ENCODE measurements at regions not wholly inside any gene's neighbourhood (a gene's known extent, or its start where the extent isn't known, plus 50 kb on each side); places are given as distances from the start of the nearest gene placed in this dataset.

GRCh38 chr20:12057778-12058177 is 140.1 kb downstream of the BTBD3 start:
- no peaks in the 10 kb centered on the region for H3K4me1 ChIP-seq (ENCODE audit: control insufficient read depth, insufficient read depth, low read length)
- H3K36me3 ChIP-seq (ENCODE audit: control insufficient read depth in 2 of 2, insufficient read depth in 1 of 2, low read length in 2 of 2): no peaks in the 10 kb centered on the region
- H3K9me3 ChIP-seq (ENCODE audit: control insufficient read depth, insufficient read depth, low read depth, low read length): no peaks in the 10 kb centered on the region
- no peak for TF ChIP-seq ZNF571 (tag by site-specific recombination; IDR thresholded peaks at IDR 0.05)
- TF ChIP-seq HOXD13 (CRISPR knock-in tag; IDR thresholded peaks at IDR 0.05; ENCODE audit: borderline replicate concordance): no peak
- TF ChIP-seq ZNF362 (tag by site-specific recombination; IDR thresholded peaks at IDR 0.05): no peak
- TF ChIP-seq PRDM1 (tag by site-specific recombination; IDR thresholded peaks at IDR 0.05): no peak
- no peak for TF ChIP-seq ZNF280D (tag by site-specific recombination; IDR thresholded peaks at IDR 0.05)
- no peak for TF ChIP-seq ZSCAN30 (tag by site-specific recombination; IDR thresholded peaks at IDR 0.05)
- TF ChIP-seq ZNF626 (tag by site-specific recombination; IDR thresholded peaks at IDR 0.05): no peak
- no peak for TF ChIP-seq ZNF274 (IDR thresholded peaks at IDR 0.05; ENCODE audit: low read length)
- no peak for TF ChIP-seq ZNF274 (tag by site-specific recombination; IDR thresholded peaks at IDR 0.05; ENCODE audit: borderline replicate concordance)
- TF ChIP-seq ZNF423 (tag by site-specific recombination; IDR thresholded peaks at IDR 0.05): no peak
- TF ChIP-seq ZNF146 (tag by site-specific recombination; IDR thresholded peaks at IDR 0.05): no peak
- TF ChIP-seq ZBTB44 (tag by site-specific recombination; IDR thresholded peaks at IDR 0.05): no peak
- no peak for TF ChIP-seq ZNF610 (tag by site-specific recombination; IDR thresholded peaks at IDR 0.05; ENCODE audit: borderline replicate concordance)
- TF ChIP-seq ZNF37A (tag by site-specific recombination; IDR thresholded peaks at IDR 0.05): no peak
- no peak for TF ChIP-seq ZNF366 (tag by site-specific recombination; conservative IDR thresholded peaks at IDR 0.05)
- TF ChIP-seq CTCF (tag by site-specific recombination; IDR thresholded peaks at IDR 0.05): no peak
- no peak for TF ChIP-seq ZNF416 (tag by site-specific recombination; IDR thresholded peaks at IDR 0.05)
- no peak for TF ChIP-seq ZNF555 (tag by site-specific recombination; conservative IDR thresholded peaks at IDR 0.05)
- no peak for TF ChIP-seq ZNF776 (tag by site-specific recombination; IDR thresholded peaks at IDR 0.05; ENCODE audit: borderline replicate concordance)
- TF ChIP-seq ZNF677 (tag by site-specific recombination; IDR thresholded peaks at IDR 0.05): no peak
- ChIA-PET CTCF (no interaction called here), POLR2A (no interaction called here)
- H3K4me3 ChIP-seq (ENCODE audit: low read depth, low read length): no peak overlapping the region
- H3K27ac ChIP-seq (ENCODE audit: extremely low read depth, low read depth, low read length): no peak overlapping the region

GRCh38 chr20:12058216-12058615 is 140.5 kb downstream of the BTBD3 start:
- Histone ChIP-seq H3K4me3 (ENCODE audit: low read depth, low read length) (no peak overlapping the region), H3K4me1 (ENCODE audit: control insufficient read depth, insufficient read depth, low read length) (no peaks in the 10 kb centered on the region), H3K9me3 (ENCODE audit: control insufficient read depth, insufficient read depth, low read depth, low read length) (no peaks in the 10 kb centered on the region), H3K27ac (ENCODE audit: extremely low read depth, low read depth, low read length) (no peak overlapping the region), H3K36me3 (ENCODE audit: control insufficient read depth in 2 of 2, insufficient read depth in 1 of 2, low read length in 2 of 2) (no peaks in the 10 kb centered on the region)
- CTCF ChIA-PET: no interaction called here
- POLR2A ChIA-PET: no interaction called here
- TF ChIP-seq TCF7L2 (IDR thresholded peaks at IDR 0.05; ENCODE audit: borderline replicate concordance, low read depth, low read length): no peak
- TF ChIP-seq KLF1 (tag by site-specific recombination; IDR thresholded peaks at IDR 0.05): no peak
- TF ChIP-seq ZNF544 (tag by site-specific recombination; IDR thresholded peaks at IDR 0.05): no peak
- TF ChIP-seq MYNN (tag by site-specific recombination; IDR thresholded peaks at IDR 0.05; ENCODE audit: borderline replicate concordance): no peak
- no peak for TF ChIP-seq ZNF830 (tag by site-specific recombination; IDR thresholded peaks at IDR 0.05; ENCODE audit: low read depth)
- TF ChIP-seq ZFP69B (tag by site-specific recombination; IDR thresholded peaks at IDR 0.05): no peak
- TF ChIP-seq ZNF211 (tag by site-specific recombination; IDR thresholded peaks at IDR 0.05; ENCODE audit: low read depth): no peak
- no peak for TF ChIP-seq ZNF473 (tag by site-specific recombination; IDR thresholded peaks at IDR 0.05)
- TF ChIP-seq ZNF155 (tag by site-specific recombination; IDR thresholded peaks at IDR 0.05): no peak
- TF ChIP-seq ZNF626 (tag by site-specific recombination; IDR thresholded peaks at IDR 0.05): no peak
- TF ChIP-seq ZNF571 (tag by site-specific recombination; IDR thresholded peaks at IDR 0.05): no peak
- TF ChIP-seq ZNF146 (tag by site-specific recombination; IDR thresholded peaks at IDR 0.05): no peak
- no peak for TF ChIP-seq RBAK (tag by site-specific recombination; IDR thresholded peaks at IDR 0.05)
- no peak for TF ChIP-seq SCRT2 (tag by site-specific recombination; IDR thresholded peaks at IDR 0.05)
- TF ChIP-seq ZNF335 (tag by site-specific recombination; conservative IDR thresholded peaks at IDR 0.05): no peak
